ENCODE measurements at regions not wholly inside any gene's neighbourhood (a gene's known extent, or its start where the extent isn't known, plus 50 kb on each side); places are given as distances from the start of the nearest gene placed in this dataset.

- CTCF ChIA-PET: no interaction called here
These were observed 714.6 kb upstream of the LRATD1 start for GRCh38 chr2:13917958-13918357.

More at GRCh38 chr2:13917958-13918357, 714.6 kb upstream of the LRATD1 start:
- POLR2A ChIA-PET: no interaction called here
- Histone ChIP-seq H2AFZ (ENCODE audit: low read depth, low read length) (no peak overlapping the region), H3K79me2 (ENCODE audit: control insufficient read depth, insufficient read depth, low read length) (no peaks in the 10 kb centered on the region), H3K9me1 (replicated peaks; ENCODE audit: control insufficient read depth, extremely low read depth, insufficient read depth, low read length) (no peaks in the 10 kb centered on the region), H3K27me3 (ENCODE audit: control insufficient read depth in 2 of 2, insufficient read depth in 2 of 2, low read length in 2 of 2) (no peaks in the 10 kb centered on the region), H3K36me3 (ENCODE audit: control insufficient read depth in 2 of 2, extremely low read depth in 1 of 2, insufficient read depth in 2 of 2, low read length in 2 of 2) (no peaks in the 10 kb centered on the region), H3K9ac (replicated peaks; ENCODE audit: extremely low read depth, insufficient read depth, low read length) (no peak overlapping the region), H3K4me1 (ENCODE audit: control insufficient read depth, extremely low read depth, insufficient read depth, low read length) (no peaks in the 10 kb centered on the region), H3K4me3 (replicated peaks in 1 of 3; ENCODE audit: insufficient read depth in 1 of 3, low read depth in 1 of 3, low read length in 3 of 3) (no peak overlapping the region), H3K4me2 (ENCODE audit: insufficient read depth, low read length) (no peak overlapping the region), H3K27ac (ENCODE audit: insufficient read depth, low read depth, low read length) (no peak overlapping the region), H3K9me3 (replicated peaks; ENCODE audit: control insufficient read depth, insufficient read depth, low read length) (peaks cover 6% of the 10 kb centered on the region), H4K20me1 (replicated peaks; ENCODE audit: control insufficient read depth, extremely low read depth, insufficient read depth, low read length) (no peaks in the 10 kb centered on the region)
- TF ChIP-seq MYC (IDR thresholded peaks at IDR 0.05; ENCODE audit: low read depth, low read length): no peak
- TF ChIP-seq JUN (IDR thresholded peaks at IDR 0.05; ENCODE audit: borderline replicate concordance, insufficient read depth, insufficient read length, low read depth): no peak
- TF ChIP-seq EZH2 (IDR thresholded peaks at IDR 0.05; ENCODE audit: borderline replicate concordance, low read depth, low read length, severe bottlenecking): no peak
- TF ChIP-seq CTCF (IDR thresholded peaks at IDR 0.05; ENCODE audit: extremely low read depth in 1 of 2, insufficient read depth in 1 of 2, low read depth in 1 of 2, low read length in 2 of 2): no peak
- no peak for TF ChIP-seq GATA2 (IDR thresholded peaks at IDR 0.05; ENCODE audit: insufficient read depth, insufficient read length, low read depth, low read length)
- TF ChIP-seq POLR2A (IDR thresholded peaks at IDR 0.05; ENCODE audit: low read depth, low read length): no peak
- no peak for TF ChIP-seq POLR2AphosphoS5 (IDR thresholded peaks at IDR 0.05; ENCODE audit: insufficient read depth, low read depth, low read length)
- TF ChIP-seq FOS (IDR thresholded peaks at IDR 0.05; ENCODE audit: borderline replicate concordance, insufficient read depth, low read length): no peak
- TF ChIP-seq, protein P1, sequence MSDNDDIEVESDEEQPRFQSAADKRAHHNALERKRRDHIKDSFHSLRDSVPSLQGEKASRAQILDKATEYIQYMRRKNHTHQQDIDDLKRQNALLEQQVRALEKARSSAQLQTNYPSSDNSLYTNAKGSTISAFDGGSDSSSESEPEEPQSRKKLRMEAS (IDR thresholded peaks at IDR 0.05; ENCODE audit: insufficient read depth, insufficient read length): no peak
- DNase-seq (ENCODE audit: low read depth, low spot score): no peak
- FAIRE-seq: no peak
- intact Hi-C loops (cut with micrococcal nuclease) (no loop called here), dilution Hi-C loops (cut with MboI; ENCODE audit: extremely low pct_ligation_motif_present, low sequenced_read_pairs) (no loop called here)
- no TSS peak for BruUV-seq (replicated peaks)

Measured in endothelial cell of umbilical vein (primary cell).